Activated naive CD8-positive, alpha-beta T cell treated with anti-CD3 and anti-CD28 coated beads, Interleukin-2, amount 50 U/mL, for 16 hours (primary cell): ENCODE measurements at regions not wholly inside any gene's neighbourhood (a gene's known extent, or its start where the extent isn't known, plus 50 kb on each side); places are given as distances from the start of the nearest gene placed in this dataset.
"Not testable (repeated sequence)": the region's sequence is repeated elsewhere in the genome, so short reads cannot be mapped to it uniquely, and the experiment has no call there.

Experiments
- DNase-seq: peaks from one replicate; pipeline ENCODE4 v3.0.0-alpha.2; 2020; ENCODE audit warnings: low read depth, low spot score

GRCh38 chr15:66963710-66964109, 101.7 kb upstream of the SMAD3 start:
- DNase-seq, result no peak

GRCh38 chr15:66964111-66964738, 101.2 kb upstream of the SMAD3 start:
- no peak for DNase-seq

- DNase-seq, result no peak
These were observed 100.6 kb upstream of the SMAD3 start for GRCh38 chr15:66964791-66965190.

DNA sequence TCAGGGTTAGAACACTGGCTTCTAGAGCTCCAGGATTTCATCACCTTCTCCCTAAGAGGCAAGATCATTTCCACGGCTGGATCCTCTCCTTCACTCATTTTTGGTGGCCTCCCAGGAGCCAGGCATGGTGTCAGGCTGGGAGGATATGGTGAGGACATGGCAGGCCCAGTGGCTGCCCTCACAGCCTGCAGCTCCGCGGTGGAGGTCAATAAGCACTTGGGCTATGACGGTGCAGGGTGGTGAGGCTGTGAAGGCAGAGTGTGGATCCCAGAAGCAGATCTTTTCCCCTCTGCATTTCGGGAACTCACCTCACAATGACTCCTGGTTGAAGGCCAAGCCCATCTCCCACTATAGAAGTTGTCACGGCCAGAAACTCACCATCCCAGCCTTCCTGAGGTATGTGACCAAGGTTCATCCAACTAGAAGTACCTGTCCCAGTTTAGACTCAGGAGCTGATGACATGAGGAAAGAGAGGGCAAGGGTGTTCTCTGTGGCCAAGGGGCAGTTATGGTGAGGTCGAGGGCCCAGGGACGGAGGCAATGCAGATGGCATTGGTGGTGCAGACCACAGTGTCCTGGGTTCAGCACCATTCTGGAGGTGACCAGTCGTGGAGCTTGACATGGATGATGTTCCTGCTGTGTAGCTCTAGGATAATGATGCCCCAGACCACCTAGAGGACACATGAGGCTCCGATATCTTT, 100.1 kb upstream of the SMAD3 start:
- no peak for DNase-seq

- no peak for DNase-seq
These were observed 99.1 kb upstream of the SMAD3 start for GRCh38 chr15:66966256-66966655.

DNA sequence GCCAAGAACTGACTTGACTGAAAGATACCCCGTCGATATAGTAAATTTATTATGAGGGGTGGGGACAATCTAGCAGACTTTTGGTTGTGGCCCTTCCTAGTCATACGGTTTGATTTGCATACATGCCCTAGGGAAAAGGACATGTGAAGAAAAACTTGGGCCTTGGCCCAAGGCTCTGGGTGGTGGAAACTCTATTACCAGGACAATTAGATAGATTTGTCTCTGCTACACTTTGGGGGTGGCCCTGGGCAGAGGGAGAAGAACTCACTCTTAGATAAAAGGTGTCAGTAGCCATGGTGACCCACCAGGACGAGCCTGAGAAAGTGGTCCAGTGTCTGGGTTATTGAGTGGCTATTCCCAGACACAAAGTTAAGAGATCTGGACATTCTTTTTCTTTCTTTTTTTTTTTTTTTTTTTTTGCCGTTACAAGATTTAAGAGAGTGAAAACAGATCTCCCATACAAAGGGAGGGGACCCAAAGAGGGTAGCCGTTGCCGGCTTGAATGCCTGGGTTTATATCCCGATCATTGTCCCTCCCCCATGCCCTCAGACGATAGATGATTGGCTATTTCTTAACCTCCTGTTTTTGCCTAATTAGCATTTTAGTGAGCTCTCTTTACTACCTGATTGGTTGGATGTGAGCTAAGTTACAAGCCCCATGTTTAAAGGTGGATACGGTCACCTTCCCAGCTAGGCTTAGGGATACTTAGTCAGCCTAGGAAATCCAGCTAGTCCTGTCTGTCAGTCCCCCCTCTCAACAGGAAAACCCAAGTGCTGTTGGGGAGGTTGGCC, 96.4 kb upstream of the SMAD3 start:
- no peak for DNase-seq

DNA sequence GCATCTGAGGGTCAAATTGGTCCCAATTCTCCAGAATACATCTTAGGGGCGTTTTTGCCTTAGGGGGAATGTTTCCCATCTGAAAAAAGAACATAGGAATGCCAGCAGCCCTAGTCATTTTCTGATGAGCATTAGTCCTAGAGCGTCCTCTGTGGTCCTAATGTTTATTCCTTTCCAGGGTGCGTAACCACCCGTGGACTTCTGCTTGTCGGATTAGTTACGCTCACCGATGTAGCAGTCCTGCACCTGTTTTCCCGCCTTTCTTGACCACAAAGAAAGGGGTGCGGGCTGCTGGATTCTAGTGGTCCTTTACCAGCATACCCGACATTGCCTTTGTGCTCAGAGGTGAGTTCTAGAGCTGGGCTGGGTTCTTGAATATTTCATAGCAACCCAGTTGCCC, 91.3 kb upstream of the SMAD3 start:
- not testable (repeated sequence) for DNase-seq

DNA sequence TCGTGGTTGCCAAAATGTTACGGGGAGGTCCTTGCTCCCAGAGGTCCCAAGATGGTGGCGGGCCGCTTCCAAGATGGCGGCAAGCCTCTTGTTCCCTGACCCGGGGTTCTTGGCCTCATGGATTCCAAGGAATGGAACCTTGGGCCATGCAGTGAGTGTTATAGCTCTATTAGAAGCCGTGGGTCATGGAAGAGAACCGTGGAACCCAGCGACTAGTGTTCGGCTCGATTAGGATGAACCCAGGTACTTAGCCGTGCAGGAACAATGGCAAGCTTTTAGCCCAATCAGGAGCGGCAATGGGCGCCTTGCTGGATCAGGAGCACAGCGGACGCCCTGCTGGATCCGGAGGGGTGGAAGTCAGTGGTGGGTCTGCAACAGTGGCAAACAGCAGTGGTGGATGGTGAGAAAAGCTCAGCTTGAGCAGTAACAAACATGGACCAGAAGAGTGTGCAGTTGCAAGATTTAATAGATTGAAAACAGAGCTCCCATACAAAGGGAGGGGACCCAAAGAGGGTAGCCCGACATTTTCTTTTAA, 89.2 kb upstream of the SMAD3 start:
- DNase-seq, result not testable (repeated sequence)

DNA sequence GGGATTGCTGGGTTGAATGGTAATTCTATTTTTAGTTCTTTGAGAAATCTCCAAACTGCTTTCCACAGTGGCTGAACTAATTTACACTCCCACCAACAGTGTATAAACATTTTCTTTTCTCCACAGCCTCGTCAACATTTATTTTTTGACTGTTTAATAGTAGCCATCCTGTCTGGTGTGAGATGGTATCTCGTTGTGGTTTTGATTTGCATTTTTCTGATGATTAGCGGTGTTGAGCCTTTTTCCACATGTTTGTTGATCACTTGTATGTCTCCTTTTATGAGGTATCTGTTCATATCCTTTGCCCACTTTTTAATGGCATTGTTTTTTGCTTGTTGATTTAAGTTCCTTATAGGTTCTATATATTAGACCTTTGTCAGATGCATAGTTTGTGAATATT, 85.1 kb upstream of the SMAD3 start:
- DNase-seq, result not testable (repeated sequence)

- DNase-seq, result no peak
These were observed 83.6 kb upstream of the SMAD3 start for GRCh38 chr15:66981771-66982170.

- DNase-seq, result no peak
These were observed 83.2 kb upstream of the SMAD3 start for GRCh38 chr15:66982250-66982649.

DNA sequence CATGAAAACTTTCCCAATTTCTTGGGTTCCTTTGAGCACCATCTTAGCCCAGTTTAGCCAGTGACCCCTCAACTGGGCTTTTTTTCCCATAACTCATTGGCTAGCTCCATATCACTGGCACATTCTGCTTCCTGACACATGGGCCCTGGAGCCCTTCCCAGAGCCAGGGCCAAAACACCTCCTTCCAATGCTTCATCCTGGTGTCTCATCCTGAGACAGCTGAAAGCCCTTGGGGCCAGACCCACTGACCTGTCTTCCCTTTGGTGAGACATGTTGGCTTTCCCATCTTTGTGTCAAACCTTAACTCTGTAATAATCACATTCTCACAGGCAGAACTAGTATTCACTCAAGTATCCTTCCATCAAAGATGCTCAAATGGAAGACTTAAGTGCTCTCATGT, 82.6 kb upstream of the SMAD3 start:
- DNase-seq, result no peak

- no peak for DNase-seq
These were observed 79.7 kb upstream of the SMAD3 start for GRCh38 chr15:66985653-66986052.

- no peak for DNase-seq
These were observed 78.5 kb upstream of the SMAD3 start for GRCh38 chr15:66986951-66987350.

GRCh38 chr15:66993090-66993489, 72.3 kb upstream of the SMAD3 start:
- DNase-seq, result no peak

- DNase-seq, result no peak
These were observed 71.3 kb upstream of the SMAD3 start for GRCh38 chr15:66993874-66994696.

GRCh38 chr15:66994927-66995656, 70.3 kb upstream of the SMAD3 start:
- DNase-seq, result no peak

DNA sequence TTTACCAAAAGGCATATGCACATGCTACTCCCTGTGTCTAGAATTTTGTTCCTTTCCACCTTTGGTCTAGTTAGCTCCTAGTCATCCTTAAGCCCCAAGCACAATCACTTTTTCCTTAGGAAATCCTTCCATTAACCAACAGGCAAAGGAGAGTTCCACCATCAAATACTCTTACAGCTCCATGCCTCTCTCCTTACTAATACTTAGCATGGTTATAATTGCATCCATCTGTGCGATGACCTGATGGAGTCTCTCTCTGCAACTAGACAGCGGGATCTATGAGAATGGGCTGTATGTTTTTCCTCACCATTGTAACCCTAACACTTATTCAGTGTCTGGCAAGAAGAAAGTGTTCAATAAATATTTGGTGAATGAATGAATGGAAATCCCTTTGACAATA, 69.3 kb upstream of the SMAD3 start:
- DNase-seq, result no peak

DNA sequence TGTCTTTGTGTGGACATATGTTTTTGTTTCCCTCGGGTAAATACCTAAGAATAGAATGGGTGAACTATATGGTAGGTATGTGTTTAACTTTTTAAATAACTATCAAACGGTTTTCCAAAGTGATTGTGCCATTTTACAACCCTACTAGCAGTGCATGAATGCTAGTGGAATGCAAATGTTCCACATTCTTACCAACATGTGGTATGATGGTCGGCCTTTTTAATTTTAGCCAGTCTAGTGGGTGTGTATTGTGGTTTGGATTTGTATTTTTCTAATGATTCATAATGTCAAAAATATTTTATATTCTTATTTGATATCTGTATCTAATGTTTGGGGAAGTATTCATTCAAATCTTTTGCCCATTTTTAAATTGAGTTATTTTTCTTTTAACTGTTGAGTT, 68.2 kb upstream of the SMAD3 start:
- no peak for DNase-seq

- not testable (repeated sequence) for DNase-seq
These were observed 67.2 kb upstream of the SMAD3 start for GRCh38 chr15:66998234-66998633.
